Keratinocyte (primary cell): ENCODE measurements at regions not wholly inside any gene's neighbourhood (a gene's known extent, or its start where the extent isn't known, plus 50 kb on each side); places are given as distances from the start of the nearest gene placed in this dataset.

Source experiments
- DNase-seq: peaks from one replicate; pipeline ENCODE4 v3.0.0-alpha.2; 2011; ENCODE audit warnings: low read depth, missing footprints, low spot score
- FAIRE-seq: peaks from 2 replicates; lab custom pipeline; 2011; peaks lifted over from hg19 to GRCh38; lab: Jason Lieb, UNC
- H2AFZ ChIP-seq: 2 replicates; pipeline ENCODE4 v1.6.0; 2012; ENCODE audit warnings: low read length, control low read depth, inconsistent platforms; ENCODE audit not compliant: control insufficient read depth
- H3K27ac ChIP-seq: 2 replicates; pipeline ENCODE4 v1.5.1; 2011; ENCODE audit warnings: low read length; ENCODE audit not compliant: control insufficient read depth, insufficient read depth
- H3K27me3 ChIP-seq: 3 replicates; pipeline ENCODE4 v1.6.0; 2011; ENCODE audit warnings: low read length; ENCODE audit not compliant: control insufficient read depth, insufficient read depth; ENCODE audit errors: extremely low read depth
- H3K36me3 ChIP-seq, 2 experiments: 2 replicates in 1 of 2; 3 replicates in 1 of 2; pipeline ENCODE4 v1.5.1; 2011; ENCODE audit warnings: low read length in 2 of 2, mild to moderate bottlenecking in 1 of 2; ENCODE audit not compliant: control insufficient read depth in 2 of 2, insufficient read depth in 2 of 2; ENCODE audit errors: extremely low read depth in 1 of 2
- H3K4me1 ChIP-seq: 3 replicates; pipeline ENCODE4 v1.5.1; 2011; ENCODE audit warnings: low read length; ENCODE audit not compliant: control insufficient read depth, insufficient read depth; ENCODE audit errors: extremely low read depth
- H3K4me2 ChIP-seq: 3 replicates; pipeline ENCODE4 v1.6.0; 2011; ENCODE audit warnings: low read depth, low read length; ENCODE audit not compliant: control insufficient read depth, insufficient read depth; ENCODE audit errors: extremely low read depth
- H3K4me3 ChIP-seq, 3 experiments: fragments of 200-600 bp in 1 of 3; sonication (generic) in 1 of 3; 2 replicates in 2 of 3; 3 replicates in 1 of 3; pipeline ENCODE4 v1.5.1; 2011 to 2016; ENCODE audit warnings: low read length in 3 of 3, mild to moderate bottlenecking in 3 of 3, control low read depth in 2 of 3, inconsistent platforms in 1 of 3, low read depth in 1 of 3, mixed read lengths in 1 of 3, mixed run types in 1 of 3, moderate library complexity in 1 of 3; ENCODE audit not compliant: control insufficient read depth in 2 of 3, insufficient read depth in 2 of 3; ENCODE audit errors: extremely low read depth in 1 of 3
- H3K79me2 ChIP-seq: 2 replicates; pipeline ENCODE4 v1.6.0; 2012; ENCODE audit warnings: low read length; ENCODE audit not compliant: control insufficient read depth, insufficient read depth
- H3K9ac ChIP-seq: 3 replicates; pipeline ENCODE4 v1.6.0; 2011; ENCODE audit warnings: low read length; ENCODE audit not compliant: control insufficient read depth, insufficient read depth; ENCODE audit errors: extremely low read depth
- H3K9me1 ChIP-seq: 3 replicates; pipeline ENCODE4 v1.6.0; 2011; ENCODE audit warnings: low read length; ENCODE audit not compliant: control insufficient read depth, insufficient read depth; ENCODE audit errors: extremely low read depth
- H3K9me3 ChIP-seq: 2 replicates; pipeline ENCODE4 v1.5.1; 2012; ENCODE audit warnings: low read depth, low read length; ENCODE audit not compliant: control insufficient read depth
- H4K20me1 ChIP-seq: 3 replicates; pipeline ENCODE4 v1.6.0; 2011; ENCODE audit warnings: low read length; ENCODE audit not compliant: control insufficient read depth, insufficient read depth; ENCODE audit errors: extremely low read depth
- EZH2 ChIP-seq: IDR thresholded peaks from one replicate; pipeline ENCODE4 v1.6.1; 2012; ENCODE audit warnings: inconsistent platforms, mild to moderate bottlenecking, low read length, moderate library complexity
- dilution Hi-C: fragments of 300-500 bp; cut with MboI; formaldehyde crosslinking; loops from one replicate; pipeline ENCODE4 v1.7.0; 2020; ENCODE audit warnings: low sequenced_read_pairs; ENCODE audit not compliant: extremely low pct_ligation_motif_present
- TF ChIP-seq, protein P1 (sequence below), 3 experiments: IDR thresholded peaks in 1 of 3; conservative IDR thresholded peaks in 1 of 3; optimal IDR thresholded peaks in 1 of 3; 2 replicates in 2 of 3; 3 replicates in 1 of 3; pipeline versions ENCODE3 to v1.5.1; 2011; ENCODE audit warnings: low read length in 3 of 3, mild to moderate bottlenecking in 3 of 3, moderate library complexity in 2 of 3, control low read depth in 1 of 3, inconsistent platforms in 1 of 3; ENCODE audit not compliant: insufficient read depth in 2 of 3; ENCODE audit errors: extremely low read depth in 1 of 3

DNA sequence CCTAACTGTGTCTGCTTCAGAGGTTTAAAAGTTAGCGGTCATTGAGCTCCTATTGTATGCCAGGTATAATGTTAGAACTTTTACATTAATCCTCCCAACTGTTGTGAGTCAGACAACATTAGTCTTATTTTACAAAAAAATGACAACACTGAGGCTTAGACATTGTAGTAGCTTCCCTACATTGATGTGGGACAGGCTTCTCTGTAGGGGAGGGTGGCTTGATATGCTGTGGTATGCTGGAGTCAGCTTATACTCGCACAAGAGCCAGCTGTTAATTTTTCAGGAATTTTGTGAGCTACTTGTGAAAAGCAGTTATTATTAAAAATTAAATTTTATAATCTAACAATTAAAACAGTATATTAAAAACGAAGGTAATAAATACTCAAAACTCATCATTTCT is 64.8 kb upstream of the NAV2 start:
- no peaks in the 10 kb centered on the region for H3K9me3 ChIP-seq
- H3K79me2 ChIP-seq = no peaks in the 10 kb centered on the region
- DNase-seq = no peak
- no peaks in the 10 kb centered on the region for H3K36me3 ChIP-seq
- peaks cover under 1% of the 10 kb centered on the region for H3K27me3 ChIP-seq
- no peaks in the 10 kb centered on the region for H3K4me1 ChIP-seq
- TF ChIP-seq, protein P1, sequence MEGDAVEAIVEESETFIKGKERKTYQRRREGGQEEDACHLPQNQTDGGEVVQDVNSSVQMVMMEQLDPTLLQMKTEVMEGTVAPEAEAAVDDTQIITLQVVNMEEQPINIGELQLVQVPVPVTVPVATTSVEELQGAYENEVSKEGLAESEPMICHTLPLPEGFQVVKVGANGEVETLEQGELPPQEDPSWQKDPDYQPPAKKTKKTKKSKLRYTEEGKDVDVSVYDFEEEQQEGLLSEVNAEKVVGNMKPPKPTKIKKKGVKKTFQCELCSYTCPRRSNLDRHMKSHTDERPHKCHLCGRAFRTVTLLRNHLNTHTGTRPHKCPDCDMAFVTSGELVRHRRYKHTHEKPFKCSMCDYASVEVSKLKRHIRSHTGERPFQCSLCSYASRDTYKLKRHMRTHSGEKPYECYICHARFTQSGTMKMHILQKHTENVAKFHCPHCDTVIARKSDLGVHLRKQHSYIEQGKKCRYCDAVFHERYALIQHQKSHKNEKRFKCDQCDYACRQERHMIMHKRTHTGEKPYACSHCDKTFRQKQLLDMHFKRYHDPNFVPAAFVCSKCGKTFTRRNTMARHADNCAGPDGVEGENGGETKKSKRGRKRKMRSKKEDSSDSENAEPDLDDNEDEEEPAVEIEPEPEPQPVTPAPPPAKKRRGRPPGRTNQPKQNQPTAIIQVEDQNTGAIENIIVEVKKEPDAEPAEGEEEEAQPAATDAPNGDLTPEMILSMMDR (optimal IDR thresholded peaks at IDR 0.05 in 1 of 3, IDR thresholded peaks at IDR 0.05 in 1 of 3, conservative IDR thresholded peaks at IDR 0.05 in 1 of 3; ENCODE audit: extremely low read depth in 1 of 3, insufficient read depth in 2 of 3, low read length in 3 of 3) = no peak
- no peak for TF ChIP-seq EZH2
- no peak for FAIRE-seq
- no peak overlapping the region for H3K4me2 ChIP-seq
- no peak overlapping the region for H2AFZ ChIP-seq
- H3K27ac ChIP-seq = no peak overlapping the region
- no peaks in the 10 kb centered on the region for H3K9me1 ChIP-seq
- no peak overlapping the region for H3K4me3 ChIP-seq
- dilution Hi-C loops = no loop called here
- no peak overlapping the region for H3K9ac ChIP-seq
- no peaks in the 10 kb centered on the region for H4K20me1 ChIP-seq

DNA sequence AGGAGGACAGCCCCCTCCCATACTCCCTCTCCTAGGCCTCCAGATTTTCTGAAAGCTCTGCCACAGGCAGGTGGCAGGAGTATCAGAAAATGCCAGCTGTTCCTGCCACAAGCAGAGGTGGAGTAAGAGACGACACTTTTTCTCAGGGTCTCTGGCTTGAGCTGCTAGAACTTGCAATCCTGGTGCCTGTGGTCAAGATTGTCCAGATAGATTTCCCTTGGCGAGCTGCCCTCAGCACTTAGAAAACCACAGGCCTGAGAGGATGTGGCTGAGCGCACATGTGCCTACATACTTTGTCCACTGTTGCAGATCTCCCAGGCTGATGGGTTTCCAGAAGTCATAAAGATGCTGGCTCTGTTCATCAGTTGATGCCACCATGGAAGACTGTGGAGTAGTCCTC is 65.7 kb upstream of the NAV2 start:
- Histone ChIP-seq H3K4me3 (no peak overlapping the region), H3K9me3 (no peaks in the 10 kb centered on the region), H3K4me1 (no peaks in the 10 kb centered on the region), H3K27me3 (peaks cover 6% of the 10 kb centered on the region), H3K79me2 (no peaks in the 10 kb centered on the region), H3K9ac (no peak overlapping the region), H3K27ac (no peak overlapping the region), H3K9me1 (no peaks in the 10 kb centered on the region), H4K20me1 (no peaks in the 10 kb centered on the region), H2AFZ (no peak overlapping the region), H3K36me3 (no peaks in the 10 kb centered on the region), H3K4me2 (no peak overlapping the region)
- FAIRE-seq = no peak
- dilution Hi-C loops = no loop called here
- DNase-seq = no peak
- TF ChIP-seq EZH2 = no peak
- TF ChIP-seq, protein P1 (optimal IDR thresholded peaks at IDR 0.05 in 1 of 3, IDR thresholded peaks at IDR 0.05 in 1 of 3, conservative IDR thresholded peaks at IDR 0.05 in 1 of 3; ENCODE audit: extremely low read depth in 1 of 3, insufficient read depth in 2 of 3, low read length in 3 of 3) = no peak
